CD14-positive monocyte (primary cell): ENCODE measurements at regions not wholly inside any gene's neighbourhood (a gene's known extent, or its start where the extent isn't known, plus 50 kb on each side); places are given as distances from the start of the nearest gene placed in this dataset.

ENCODE experiments used
- DNase-seq, 3 donors: peaks; one replicate each; pipeline ENCODE4 v3.0.0-alpha.2; 2011 to 2022
- H2AFZ ChIP-seq: 2 replicates; pipeline ENCODE4 v1.6.0; 2012; ENCODE audit warnings: mild to moderate bottlenecking, low read depth, low read length, inconsistent platforms; ENCODE audit not compliant: insufficient read depth, poor library complexity, severe bottlenecking
- H3K27ac ChIP-seq, 2 donors: 1 replicate in 1 of 2; 2 replicates in 1 of 2; pipeline ENCODE4 v1.5.1; 2012 to 2013; ENCODE audit warnings: low read length in 2 of 2, control low read depth in 1 of 2, inconsistent platforms in 1 of 2, low read depth in 1 of 2, mild to moderate bottlenecking in 1 of 2
- H3K27me3 ChIP-seq, 2 donors: one replicate each; pipeline versions ENCODE4 v1.6.0 to v1.6.1; 2011 to 2013; ENCODE audit warnings: low read length in 2 of 2; ENCODE audit not compliant: control insufficient read depth in 2 of 2, insufficient read depth in 2 of 2
- H3K36me3 ChIP-seq, 2 donors: replicated peaks in 1 of 2; 1 replicate in 1 of 2; 2 replicates in 1 of 2; pipeline versions ENCODE4 v1.5.1 to v1.6.1; 2012 to 2013; ENCODE audit warnings: low read length in 2 of 2, control low read depth in 1 of 2, inconsistent platforms in 1 of 2, mild to moderate bottlenecking in 1 of 2; ENCODE audit not compliant: insufficient read depth in 2 of 2, control insufficient read depth in 1 of 2
- H3K4me1 ChIP-seq, 2 donors: 1 replicate in 1 of 2; 2 replicates in 1 of 2; pipeline versions ENCODE4 v1.5.1 to v1.6.1; 2012 to 2013; ENCODE audit warnings: low read length in 2 of 2, control low read depth in 1 of 2, inconsistent platforms in 1 of 2, mild to moderate bottlenecking in 1 of 2, moderate library complexity in 1 of 2; ENCODE audit not compliant: insufficient read depth in 2 of 2, control insufficient read depth in 1 of 2
- H3K4me2 ChIP-seq: replicated peaks from 2 replicates; pipeline ENCODE3; 2012; ENCODE audit warnings: low read length, moderate library complexity, mild to moderate bottlenecking; ENCODE audit not compliant: poor library complexity, severe bottlenecking; ENCODE audit errors: extremely low read depth
- H3K4me3 ChIP-seq, 3 experiments: fragments of 200-600 bp in 1 of 3; sonication (generic) in 1 of 3; replicated peaks in 1 of 3; 1 replicate in 2 of 3; 2 replicates in 1 of 3; pipeline ENCODE4 v1.5.1; 2011 to 2013; ENCODE audit warnings: low read length in 3 of 3, mild to moderate bottlenecking in 3 of 3, control low read depth in 2 of 3, low read depth in 2 of 3, inconsistent platforms in 1 of 3, moderate library complexity in 1 of 3
- H3K79me2 ChIP-seq: 2 replicates; pipeline ENCODE4 v1.6.0; 2012; ENCODE audit warnings: mild to moderate bottlenecking, control low read depth, inconsistent platforms, low read length, moderate library complexity; ENCODE audit not compliant: insufficient read depth
- H3K9ac ChIP-seq: 2 replicates; pipeline ENCODE4 v1.6.0; 2017; ENCODE audit warnings: low read length, mild to moderate bottlenecking; ENCODE audit not compliant: insufficient read depth, poor library complexity, severe bottlenecking
- H3K9me3 ChIP-seq, 2 donors: replicated peaks in 1 of 2; 1 replicate in 1 of 2; 2 replicates in 1 of 2; pipeline versions ENCODE4 v1.5.1 to v1.6.1; 2012 to 2013; ENCODE audit warnings: low read length in 2 of 2, control low read depth in 1 of 2; ENCODE audit not compliant: control insufficient read depth in 1 of 2, insufficient read depth in 1 of 2
- H4K20me1 ChIP-seq: 2 replicates; pipeline ENCODE4 v1.6.0; 2012; ENCODE audit warnings: mild to moderate bottlenecking, low read length, control low read depth, moderate library complexity; ENCODE audit not compliant: insufficient read depth
- H3K27ac Mint-ChIP-seq, 7 donors: one replicate each; pipeline ENCODE4 v1.8.0; 2020; ENCODE audit warnings: mild to moderate bottlenecking in 7 of 7, mixed read lengths in 7 of 7, moderate library complexity in 6 of 7, inconsistent platforms in 2 of 7
- H3K27me3 Mint-ChIP-seq, 3 donors: one replicate each; pipeline ENCODE4 v1.8.0; 2021 to 2022; ENCODE audit warnings: low read depth in 3 of 3, mild to moderate bottlenecking in 3 of 3, mixed read lengths in 3 of 3, moderate library complexity in 3 of 3, inconsistent platforms in 1 of 3
- H3K36me3 Mint-ChIP-seq, 2 donors: one replicate each; pipeline ENCODE4 v1.8.0; 2020; ENCODE audit warnings: mixed read lengths in 2 of 2, inconsistent platforms in 1 of 2, mild to moderate bottlenecking in 1 of 2
- H3K4me1 Mint-ChIP-seq: one replicate; pipeline ENCODE4 v1.8.0; 2020; ENCODE audit warnings: mild to moderate bottlenecking, mixed read lengths
- H3K4me3 Mint-ChIP-seq, 2 donors: one replicate each; pipeline ENCODE4 v1.8.0; 2020; ENCODE audit warnings: mild to moderate bottlenecking in 2 of 2, mixed read lengths in 2 of 2, moderate library complexity in 1 of 2
- H3K9me3 Mint-ChIP-seq, 7 donors: one replicate each; pipeline ENCODE4 v1.8.0; 2020 to 2022; ENCODE audit warnings: mixed read lengths in 7 of 7, mild to moderate bottlenecking in 6 of 7, moderate library complexity in 6 of 7, inconsistent platforms in 2 of 7
- CTCF ChIP-seq: fragments of 200-600 bp; IDR thresholded peaks from one replicate; pipeline ENCODE4 v1.8.0; 2022; ENCODE audit warnings: antibody characterized with exemption, mild to moderate bottlenecking
- WGBS: methylation state at CpG from one replicate; pipeline ENCODE4 v1.1.5; 2013; ENCODE audit warnings: missing lambda C conversion rate; ENCODE audit not compliant: insufficient coverage; 5-methylcytosine and 5-hydroxymethylcytosine counted together
- intact Hi-C, 2 donors: fragments of 100-400 bp; cut with micrococcal nuclease; formaldehyde crosslinking; loops; one replicate each; pipeline versions ENCODE4 v1.15.0 to v1.15.1; 2023

GRCh38 chr12:131536766-131537165 is 174.1 kb upstream of the SFSWAP start:
- H3K9ac ChIP-seq = no peak overlapping the region
- 92% methylated on average over 10 of the region's 13 CpGs for WGBS

GRCh38 chr12:131537267-131537958 is 173.5 kb upstream of the SFSWAP start:
- Mint-ChIP-seq H3K4me3 (no peak overlapping the region), H3K27me3 (peaks cover 0 to 5% (median 4%) of the 10 kb centered on the region in 3 donors), H3K36me3 (no peaks in the 10 kb centered on the region), H3K9me3 (peaks cover 0 to 2% (median 0%) of the 10 kb centered on the region in 7 donors), H3K4me1 (no peaks in the 10 kb centered on the region), H3K27ac (no peak overlapping the region)
- no peak for DNase-seq
- no peak overlapping the region for H2AFZ ChIP-seq
- no peak overlapping the region for H3K4me3 ChIP-seq
- no peak overlapping the region for H3K4me2 ChIP-seq
- WGBS = 27% methylated on average over 11 of the region's 11 CpGs
- no peaks in the 10 kb centered on the region for H3K79me2 ChIP-seq
- no peak overlapping the region for H3K9ac ChIP-seq
- TF ChIP-seq CTCF = no peak
- no peaks in the 10 kb centered on the region for H4K20me1 ChIP-seq
- H3K9me3 ChIP-seq = no peaks in the 10 kb centered on the region
- no peak overlapping the region for H3K27ac ChIP-seq
- H3K36me3 ChIP-seq = no peaks in the 10 kb centered on the region
- intact Hi-C loops = no loop called here
- no peaks in the 10 kb centered on the region for H3K27me3 ChIP-seq
- no peaks in the 10 kb centered on the region for H3K4me1 ChIP-seq

More at GRCh38 chr12:131536766-131537165, 174.1 kb upstream of the SFSWAP start:
- H3K27me3 ChIP-seq = no peaks in the 10 kb centered on the region
- no peak for DNase-seq
- H3K4me1 ChIP-seq = no peaks in the 10 kb centered on the region
- Mint-ChIP-seq H3K27ac (no peak overlapping the region), H3K27me3 (peaks cover 0 to 6% (median 5%) of the 10 kb centered on the region in 3 donors), H3K4me3 (no peak overlapping the region), H3K36me3 (no peaks in the 10 kb centered on the region), H3K9me3 (no peaks in the 10 kb centered on the region), H3K4me1 (no peaks in the 10 kb centered on the region)
- no peak overlapping the region for H3K4me3 ChIP-seq
- no peaks in the 10 kb centered on the region for H4K20me1 ChIP-seq
- H3K79me2 ChIP-seq = no peaks in the 10 kb centered on the region
- H3K9me3 ChIP-seq = no peaks in the 10 kb centered on the region
- H2AFZ ChIP-seq = no peak overlapping the region
- no peaks in the 10 kb centered on the region for H3K36me3 ChIP-seq
- no peak overlapping the region for H3K4me2 ChIP-seq
- H3K27ac ChIP-seq = no peak overlapping the region
- intact Hi-C loops = no loop called here
- TF ChIP-seq CTCF = no peak
